Neural progenitor cell (in vitro differentiated cells): ENCODE measurements at regions not wholly inside any gene's neighbourhood (a gene's known extent, or its start where the extent isn't known, plus 50 kb on each side); places are given as distances from the start of the nearest gene placed in this dataset.

ENCODE experiments used
- DNase-seq: peaks from one replicate; pipeline ENCODE4 v3.0.0-alpha.2; 2016; ENCODE audit warnings: low spot score
- H2AFZ ChIP-seq: fragments of 200-600 bp; sonication (generic); replicated peaks from 2 replicates; pipeline ENCODE4 v1.6.1; 2016; ENCODE audit warnings: antibody characterized with exemption
- H3F3A ChIP-seq: fragments of 200-600 bp; sonication (generic); 2 replicates; pipeline ENCODE4 v1.6.1; 2016; ENCODE audit warnings: antibody characterized with exemption, low read depth
- H3K27ac ChIP-seq: fragments of 200-600 bp; sonication (generic); 2 replicates; pipeline ENCODE4 v1.5.1; 2016; ENCODE audit warnings: mild to moderate bottlenecking
- H3K27me3 ChIP-seq: fragments of 200-600 bp; sonication (generic); 2 replicates; pipeline ENCODE4 v1.6.1; 2016; ENCODE audit warnings: mild to moderate bottlenecking, moderate library complexity
- H3K36me3 ChIP-seq: fragments of 200-600 bp; sonication (generic); 2 replicates; pipeline ENCODE4 v1.5.1; 2016
- H3K4me1 ChIP-seq: fragments of 200-600 bp; sonication (generic); 2 replicates; pipeline ENCODE4 v1.6.1; 2016; ENCODE audit warnings: mixed run types
- H3K4me2 ChIP-seq: fragments of 200-600 bp; sonication (generic); 2 replicates; pipeline ENCODE4 v1.6.1; 2016
- H3K4me3 ChIP-seq: fragments of 200-600 bp; sonication (generic); 2 replicates; pipeline ENCODE4 v1.5.1; 2016
- H3K79me2 ChIP-seq: fragments of 200-600 bp; sonication (generic); 2 replicates; pipeline ENCODE4 v1.6.1; 2016; ENCODE audit warnings: low read depth
- H3K9ac ChIP-seq: fragments of 200-600 bp; sonication (generic); 2 replicates; pipeline ENCODE4 v1.6.1; 2016
- H3K9me3 ChIP-seq: fragments of 200-600 bp; sonication (generic); 2 replicates; pipeline ENCODE4 v1.5.1; 2016; ENCODE audit warnings: low read depth
- H4K20me1 ChIP-seq: fragments of 200-600 bp; sonication (generic); 2 replicates; pipeline ENCODE4 v1.6.1; 2016; ENCODE audit warnings: low read depth
- H3K27ac Mint-ChIP-seq: 3 replicates; pipeline ENCODE4 v1.8.0; 2021; ENCODE audit warnings: mixed read lengths
- H3K27me3 Mint-ChIP-seq: 2 replicates; pipeline ENCODE4 v1.8.0; 2022; ENCODE audit warnings: low read depth, mild to moderate bottlenecking, inconsistent platforms, moderate library complexity, mixed read lengths; ENCODE audit not compliant: insufficient read depth
- H3K36me3 Mint-ChIP-seq: 3 replicates; pipeline ENCODE4 v1.8.0; 2021; ENCODE audit warnings: mixed read lengths
- H3K4me1 Mint-ChIP-seq: 3 replicates; pipeline ENCODE4 v1.8.0; 2021; ENCODE audit warnings: mixed read lengths
- H3K4me3 Mint-ChIP-seq: 3 replicates; pipeline ENCODE4 v1.8.0; 2021; ENCODE audit warnings: mild to moderate bottlenecking, moderate library complexity, mixed read lengths
- H3K9me3 Mint-ChIP-seq: 3 replicates; pipeline ENCODE4 v1.8.0; 2020; ENCODE audit warnings: mixed read lengths
- CTCF ChIP-seq: fragments of 200-600 bp; sonication (generic); IDR thresholded peaks from 2 replicates; pipeline ENCODE4 v1.5.1; 2017; ENCODE audit warnings: antibody characterized with exemption, mild to moderate bottlenecking
- EZH2 ChIP-seq: fragments of 200-600 bp; sonication (generic); IDR thresholded peaks from 2 replicates; pipeline ENCODE4 v1.6.1; 2017; ENCODE audit warnings: antibody characterized with exemption, mild to moderate bottlenecking, moderate library complexity
- EZH2phosphoT487 ChIP-seq: fragments of 200-600 bp; sonication (generic); IDR thresholded peaks from 2 replicates; pipeline ENCODE4 v1.6.1; 2017; ENCODE audit warnings: antibody characterized with exemption

DNA sequence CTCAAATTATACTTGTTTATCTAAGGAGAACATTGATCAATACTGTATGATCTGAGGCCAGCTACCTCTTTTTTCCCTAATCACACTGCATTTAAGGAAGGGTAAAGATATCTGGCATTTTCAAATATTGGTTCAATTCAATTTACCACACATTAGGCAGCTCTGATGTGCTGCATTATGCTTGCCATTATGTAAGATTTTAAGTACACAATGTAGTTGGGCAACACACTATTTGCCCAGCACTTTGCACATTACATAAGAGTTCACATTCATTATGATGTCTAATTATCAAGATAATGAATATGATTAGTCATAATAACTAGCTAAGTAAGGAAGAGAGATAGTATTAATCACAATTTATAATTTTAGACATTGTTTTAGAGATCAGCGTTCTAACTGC is 196.3 kb downstream of the BCHE start:
- H3K9me3 Mint-ChIP-seq = no peaks in the 10 kb centered on the region
- Histone ChIP-seq H3K4me1 (no peaks in the 10 kb centered on the region), H3F3A (no peaks in the 10 kb centered on the region), H4K20me1 (no peaks in the 10 kb centered on the region), H3K27me3 (no peaks in the 10 kb centered on the region), H2AFZ (no peak overlapping the region), H3K79me2 (no peaks in the 10 kb centered on the region), H3K4me3 (no peak overlapping the region), H3K9me3 (no peaks in the 10 kb centered on the region), H3K4me2 (no peak overlapping the region), H3K9ac (no peak overlapping the region), H3K27ac (no peak overlapping the region), H3K36me3 (no peaks in the 10 kb centered on the region)
- no peaks in the 10 kb centered on the region for H3K36me3 Mint-ChIP-seq
- H3K4me3 Mint-ChIP-seq = no peak overlapping the region
- H3K4me1 Mint-ChIP-seq = no peaks in the 10 kb centered on the region
- no peak for TF ChIP-seq CTCF
- TF ChIP-seq EZH2phosphoT487 = no peak
- TF ChIP-seq EZH2 = no peak
- no peak for DNase-seq
- H3K27me3 Mint-ChIP-seq = no peaks in the 10 kb centered on the region
- H3K27ac Mint-ChIP-seq = no peak overlapping the region

DNA sequence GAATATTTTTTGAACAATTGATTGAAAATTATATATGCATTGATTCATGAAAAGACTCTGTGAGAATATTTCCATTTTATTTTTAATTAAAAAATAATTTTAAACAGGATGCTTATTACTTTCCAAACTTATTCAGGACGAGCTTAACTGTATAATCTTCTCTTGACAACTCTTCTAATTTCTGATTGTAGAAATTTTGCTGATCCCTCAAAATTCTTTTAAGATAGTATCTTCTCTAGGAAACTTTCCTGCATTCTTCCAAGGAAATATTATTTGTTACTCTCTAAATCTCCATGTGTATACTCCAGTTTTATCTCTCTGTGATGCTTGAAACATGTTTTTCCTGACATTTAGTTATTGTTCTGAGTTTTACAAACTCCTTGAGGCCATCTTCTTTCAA is 197.2 kb downstream of the BCHE start:
- TF ChIP-seq EZH2phosphoT487 = no peak
- DNase-seq = no peak
- no peaks in the 10 kb centered on the region for H3K4me1 ChIP-seq
- no peaks in the 10 kb centered on the region for H3K79me2 ChIP-seq
- no peaks in the 10 kb centered on the region for H3K36me3 Mint-ChIP-seq
- no peaks in the 10 kb centered on the region for H3K4me1 Mint-ChIP-seq
- no peak overlapping the region for H3K4me3 ChIP-seq
- no peak overlapping the region for H3K27ac ChIP-seq
- H2AFZ ChIP-seq = no peak overlapping the region
- H3F3A ChIP-seq = no peaks in the 10 kb centered on the region
- no peaks in the 10 kb centered on the region for H4K20me1 ChIP-seq
- no peaks in the 10 kb centered on the region for H3K9me3 ChIP-seq
- H3K4me2 ChIP-seq = no peak overlapping the region
- H3K36me3 ChIP-seq = no peaks in the 10 kb centered on the region
- H3K4me3 Mint-ChIP-seq = no peak overlapping the region
- no peaks in the 10 kb centered on the region for H3K27me3 ChIP-seq
- H3K9me3 Mint-ChIP-seq = no peaks in the 10 kb centered on the region
- H3K27ac Mint-ChIP-seq = no peak overlapping the region
- no peaks in the 10 kb centered on the region for H3K27me3 Mint-ChIP-seq
- H3K9ac ChIP-seq = no peak overlapping the region

DNA sequence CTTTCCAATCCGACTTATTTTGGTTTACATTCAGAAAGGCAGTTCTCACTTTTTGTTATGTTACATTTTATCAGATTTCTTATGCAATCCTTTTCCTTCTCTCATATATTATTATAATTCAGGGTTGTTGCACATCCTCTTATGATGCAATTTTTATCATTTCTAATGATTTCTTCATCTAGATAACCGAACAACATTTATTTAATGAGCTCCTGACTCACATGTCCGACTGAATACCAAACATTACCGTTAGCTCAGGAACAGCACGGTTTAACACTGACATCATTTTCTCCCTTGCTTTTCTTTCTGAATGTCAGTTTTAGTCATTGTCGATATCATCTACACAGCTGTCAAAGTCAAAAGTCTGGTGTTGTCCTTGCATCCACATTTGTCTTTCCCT is 199.2 kb downstream of the BCHE start:
- Mint-ChIP-seq H3K4me1 (no peaks in the 10 kb centered on the region), H3K27me3 (no peaks in the 10 kb centered on the region), H3K4me3 (no peak overlapping the region), H3K9me3 (no peaks in the 10 kb centered on the region), H3K36me3 (no peaks in the 10 kb centered on the region), H3K27ac (no peak overlapping the region)
- Histone ChIP-seq H2AFZ (no peak overlapping the region), H3K9me3 (no peaks in the 10 kb centered on the region), H3K27ac (no peak overlapping the region), H3K27me3 (no peaks in the 10 kb centered on the region), H3K4me2 (no peak overlapping the region), H4K20me1 (no peaks in the 10 kb centered on the region), H3F3A (no peaks in the 10 kb centered on the region), H3K9ac (no peak overlapping the region), H3K36me3 (no peaks in the 10 kb centered on the region), H3K4me3 (no peak overlapping the region), H3K4me1 (no peaks in the 10 kb centered on the region), H3K79me2 (no peaks in the 10 kb centered on the region)
- TF ChIP-seq EZH2 = no peak
- TF ChIP-seq EZH2phosphoT487 = no peak
- no peak for TF ChIP-seq CTCF
- DNase-seq = no peak

DNA sequence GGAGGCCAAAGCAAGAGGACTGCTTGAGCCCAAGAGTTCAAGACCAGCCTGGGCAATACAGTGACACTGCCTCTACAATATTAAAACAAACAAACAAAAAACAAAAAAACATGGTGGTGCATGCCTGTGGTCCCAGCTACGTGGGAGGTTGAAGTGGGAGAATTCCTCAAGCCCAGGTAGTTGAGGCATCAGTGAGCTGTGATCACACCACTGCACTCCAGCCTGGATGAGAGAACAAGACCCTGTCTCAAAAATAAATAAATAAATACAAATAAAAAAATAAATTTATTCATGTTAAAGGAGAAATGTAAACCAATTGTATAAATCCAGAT is 200.6 kb downstream of the BCHE start:
- Histone ChIP-seq H4K20me1 (no peaks in the 10 kb centered on the region), H3F3A (no peaks in the 10 kb centered on the region), H3K4me1 (no peaks in the 10 kb centered on the region), H3K36me3 (no peaks in the 10 kb centered on the region), H3K27me3 (no peaks in the 10 kb centered on the region), H3K27ac (no peak overlapping the region), H3K9me3 (no peaks in the 10 kb centered on the region), H3K4me3 (no peak overlapping the region), H3K79me2 (no peaks in the 10 kb centered on the region), H3K4me2 (no peak overlapping the region), H2AFZ (no peak overlapping the region), H3K9ac (no peak overlapping the region)
- Mint-ChIP-seq H3K9me3 (peaks cover 2% of the 10 kb centered on the region), H3K4me1 (no peaks in the 10 kb centered on the region), H3K4me3 (no peak overlapping the region), H3K27ac (no peak overlapping the region), H3K27me3 (no peaks in the 10 kb centered on the region), H3K36me3 (no peaks in the 10 kb centered on the region)
- no peak for DNase-seq
- TF ChIP-seq CTCF (no peak), EZH2 (no peak), EZH2phosphoT487 (no peak)
